ENCODE measurements at regions not wholly inside any gene's neighbourhood (a gene's known extent, or its start where the extent isn't known, plus 50 kb on each side); places are given as distances from the start of the nearest gene placed in this dataset.

- H3K4me3 ChIP-seq (ENCODE audit: insufficient read depth in 1 of 2, low read depth in 1 of 2, low read length in 2 of 2): no peak overlapping the region
- H2AK5ac ChIP-seq (ENCODE audit: low read length, severe bottlenecking): no peak overlapping the region
- no peak overlapping the region for H2BK5ac ChIP-seq (ENCODE audit: low read depth, low read length, poor library complexity, severe bottlenecking)
- H3K4me1 ChIP-seq (ENCODE audit: control insufficient read depth, insufficient read depth, low read depth, low read length): peaks cover 2% of the 10 kb centered on the region
- H3K27me3 ChIP-seq (ENCODE audit: control insufficient read depth in 1 of 2, insufficient read depth in 1 of 2, low read length in 2 of 2): no peaks in the 10 kb centered on the region
- H3K23ac ChIP-seq (ENCODE audit: low read length in 2 of 2): no peak overlapping the region
- H3K79me1 ChIP-seq (replicated peaks; ENCODE audit: low read length, poor library complexity, severe bottlenecking): no peaks in the 10 kb centered on the region
- no peaks in the 10 kb centered on the region for H3K36me3 ChIP-seq (ENCODE audit: control insufficient read depth in 1 of 2, insufficient read depth in 2 of 2, low read depth in 1 of 2, low read length in 2 of 2)
- WGBS: no CpG with 5 or more reads among the region's 2 CpGs
- no peak overlapping the region for H2BK12ac ChIP-seq (ENCODE audit: low read length in 2 of 2)
- H3K9ac ChIP-seq (ENCODE audit: low read length): no peak overlapping the region
- H4K8ac ChIP-seq (ENCODE audit: low read length): no peak overlapping the region
- H4K91ac ChIP-seq (ENCODE audit: low read length): no peak overlapping the region
- no peak for DNase-seq
- H3K18ac ChIP-seq (ENCODE audit: low read depth in 1 of 2, low read length in 2 of 2): no peak overlapping the region
- peaks cover 4% of the 10 kb centered on the region for H3K9me3 ChIP-seq (ENCODE audit: control insufficient read depth, low read length)
- H2AFZ ChIP-seq (ENCODE audit: low read depth, low read length): no peak overlapping the region
- no peak overlapping the region for H3K27ac ChIP-seq (ENCODE audit: low read length, poor library complexity, severe bottlenecking)
- H3K4ac ChIP-seq (ENCODE audit: low read depth in 1 of 2, low read length in 2 of 2): no peak overlapping the region
- no peak overlapping the region for H3K14ac ChIP-seq (ENCODE audit: low read length in 2 of 2)
- no peak overlapping the region for H3K4me2 ChIP-seq (ENCODE audit: low read length, poor library complexity, severe bottlenecking)
- H2BK15ac ChIP-seq (ENCODE audit: low read depth, poor library complexity, severe bottlenecking): no peak overlapping the region
- no peak overlapping the region for H2BK120ac ChIP-seq (ENCODE audit: low read depth, low read length)
Measured at GRCh38 chr21:20641241-20641640, 357.0 kb upstream of the NCAM2 start.

GRCh38 chr21:20642681-20643080, 355.5 kb upstream of the NCAM2 start:
- no peak for DNase-seq
- Histone ChIP-seq H3K9me3 (ENCODE audit: control insufficient read depth, low read length) (peaks cover 4% of the 10 kb centered on the region), H2BK12ac (ENCODE audit: low read length in 2 of 2) (no peak overlapping the region), H4K8ac (ENCODE audit: low read length) (no peak overlapping the region), H3K27me3 (ENCODE audit: control insufficient read depth in 1 of 2, insufficient read depth in 1 of 2, low read length in 2 of 2) (no peaks in the 10 kb centered on the region), H2BK120ac (ENCODE audit: low read depth, low read length) (no peak overlapping the region), H3K9ac (ENCODE audit: low read length) (no peak overlapping the region), H3K4ac (ENCODE audit: low read depth in 1 of 2, low read length in 2 of 2) (no peak overlapping the region), H2BK15ac (ENCODE audit: low read depth, poor library complexity, severe bottlenecking) (no peak overlapping the region), H3K4me1 (ENCODE audit: control insufficient read depth, insufficient read depth, low read depth, low read length) (peaks cover 4% of the 10 kb centered on the region), H3K27ac (ENCODE audit: low read length, poor library complexity, severe bottlenecking) (no peak overlapping the region), H3K14ac (ENCODE audit: low read length in 2 of 2) (no peak overlapping the region), H3K18ac (ENCODE audit: low read depth in 1 of 2, low read length in 2 of 2) (no peak overlapping the region), H2AK5ac (ENCODE audit: low read length, severe bottlenecking) (no peak overlapping the region), H2BK5ac (ENCODE audit: low read depth, low read length, poor library complexity, severe bottlenecking) (no peak overlapping the region), H4K91ac (ENCODE audit: low read length) (no peak overlapping the region), H2AFZ (ENCODE audit: low read depth, low read length) (no peak overlapping the region), H3K36me3 (ENCODE audit: control insufficient read depth in 1 of 2, insufficient read depth in 2 of 2, low read depth in 1 of 2, low read length in 2 of 2) (no peaks in the 10 kb centered on the region), H3K4me2 (ENCODE audit: low read length, poor library complexity, severe bottlenecking) (no peak overlapping the region), H3K4me3 (ENCODE audit: insufficient read depth in 1 of 2, low read depth in 1 of 2, low read length in 2 of 2) (no peak overlapping the region), H3K23ac (ENCODE audit: low read length in 2 of 2) (no peak overlapping the region), H3K79me1 (replicated peaks; ENCODE audit: low read length, poor library complexity, severe bottlenecking) (no peaks in the 10 kb centered on the region)
- WGBS: 78% methylated on average over 5 of the region's 5 CpGs

DNA sequence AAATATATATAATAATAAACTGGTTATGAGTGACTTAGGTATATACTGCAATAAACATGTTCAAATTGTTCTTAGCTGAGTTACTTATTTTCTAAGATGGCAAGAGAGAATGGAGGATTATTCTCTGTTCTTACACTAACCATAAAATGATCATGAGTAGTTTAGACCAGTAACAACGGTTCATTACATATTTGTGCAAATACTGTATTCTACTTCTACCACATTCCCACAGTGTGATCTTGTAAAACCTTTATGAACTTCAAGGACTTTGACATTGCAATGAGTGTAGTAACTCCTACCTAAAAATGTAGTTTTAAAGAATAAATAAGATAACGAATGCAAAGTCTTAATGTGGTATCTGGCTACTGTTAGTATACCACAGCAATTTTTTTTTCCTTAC, 353.7 kb upstream of the NCAM2 start:
- no peak overlapping the region for H3K14ac ChIP-seq (ENCODE audit: low read length in 2 of 2)
- H3K4me3 ChIP-seq (ENCODE audit: insufficient read depth in 1 of 2, low read depth in 1 of 2, low read length in 2 of 2): no peak overlapping the region
- no peak overlapping the region for H2BK5ac ChIP-seq (ENCODE audit: low read depth, low read length, poor library complexity, severe bottlenecking)
- H4K91ac ChIP-seq (ENCODE audit: low read length): no peak overlapping the region
- no peak overlapping the region for H3K4ac ChIP-seq (ENCODE audit: low read depth in 1 of 2, low read length in 2 of 2)
- no peak overlapping the region for H2AFZ ChIP-seq (ENCODE audit: low read depth, low read length)
- no peak overlapping the region for H3K4me2 ChIP-seq (ENCODE audit: low read length, poor library complexity, severe bottlenecking)
- no peak overlapping the region for H4K8ac ChIP-seq (ENCODE audit: low read length)
- DNase-seq: no peak
- no peak overlapping the region for H3K27ac ChIP-seq (ENCODE audit: low read length, poor library complexity, severe bottlenecking)
- H2BK120ac ChIP-seq (ENCODE audit: low read depth, low read length): no peak overlapping the region
- no peak overlapping the region for H2AK5ac ChIP-seq (ENCODE audit: low read length, severe bottlenecking)
- no peak overlapping the region for H2BK12ac ChIP-seq (ENCODE audit: low read length in 2 of 2)
- H3K4me1 ChIP-seq (ENCODE audit: control insufficient read depth, insufficient read depth, low read depth, low read length): peaks cover 4% of the 10 kb centered on the region
- no CpG with 5 or more reads among the region's 2 CpGs for WGBS
- no peak overlapping the region for H2BK15ac ChIP-seq (ENCODE audit: low read depth, poor library complexity, severe bottlenecking)
- no peak overlapping the region for H3K9ac ChIP-seq (ENCODE audit: low read length)
- H3K18ac ChIP-seq (ENCODE audit: low read depth in 1 of 2, low read length in 2 of 2): no peak overlapping the region
- no peaks in the 10 kb centered on the region for H3K27me3 ChIP-seq (ENCODE audit: control insufficient read depth in 1 of 2, insufficient read depth in 1 of 2, low read length in 2 of 2)
- H3K36me3 ChIP-seq (ENCODE audit: control insufficient read depth in 1 of 2, insufficient read depth in 2 of 2, low read depth in 1 of 2, low read length in 2 of 2): no peaks in the 10 kb centered on the region
- no peak overlapping the region for H3K23ac ChIP-seq (ENCODE audit: low read length in 2 of 2)
- peaks cover 4% of the 10 kb centered on the region for H3K9me3 ChIP-seq (ENCODE audit: control insufficient read depth, low read length)
- H3K79me1 ChIP-seq (replicated peaks; ENCODE audit: low read length, poor library complexity, severe bottlenecking): no peaks in the 10 kb centered on the region

DNA sequence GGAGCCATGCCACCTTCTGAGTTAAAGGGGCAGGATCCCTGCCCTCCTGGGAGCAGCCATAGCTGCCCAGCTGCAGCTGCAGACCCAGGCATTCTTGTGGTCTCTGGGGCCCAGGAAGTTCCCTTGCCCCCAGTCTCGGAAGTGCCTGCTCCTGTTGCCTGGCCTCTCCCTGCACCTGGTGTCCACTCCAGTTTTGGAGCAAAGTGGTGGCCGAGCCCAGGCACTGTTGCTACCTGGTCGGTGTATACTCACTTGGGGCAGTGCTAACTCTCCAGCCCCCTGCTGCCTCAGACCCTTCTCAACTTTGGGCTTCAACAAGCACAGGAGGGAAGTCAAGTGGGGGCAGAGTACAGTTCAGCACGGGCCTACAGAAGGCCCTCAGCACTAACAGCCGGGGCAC, 352.9 kb upstream of the NCAM2 start:
- Histone ChIP-seq H4K91ac (ENCODE audit: low read length) (no peak overlapping the region), H2BK15ac (ENCODE audit: low read depth, poor library complexity, severe bottlenecking) (no peak overlapping the region), H3K14ac (ENCODE audit: low read length in 2 of 2) (no peak overlapping the region), H3K4ac (ENCODE audit: low read depth in 1 of 2, low read length in 2 of 2) (no peak overlapping the region), H3K23ac (ENCODE audit: low read length in 2 of 2) (no peak overlapping the region), H3K9ac (ENCODE audit: low read length) (no peak overlapping the region), H3K9me3 (ENCODE audit: control insufficient read depth, low read length) (peaks cover 4% of the 10 kb centered on the region), H3K36me3 (ENCODE audit: control insufficient read depth in 1 of 2, insufficient read depth in 2 of 2, low read depth in 1 of 2, low read length in 2 of 2) (no peaks in the 10 kb centered on the region), H2BK120ac (ENCODE audit: low read depth, low read length) (no peak overlapping the region), H3K18ac (ENCODE audit: low read depth in 1 of 2, low read length in 2 of 2) (no peak overlapping the region), H3K4me1 (ENCODE audit: control insufficient read depth, insufficient read depth, low read depth, low read length) (peaks cover 4% of the 10 kb centered on the region), H2AK5ac (ENCODE audit: low read length, severe bottlenecking) (no peak overlapping the region), H3K27me3 (ENCODE audit: control insufficient read depth in 1 of 2, insufficient read depth in 1 of 2, low read length in 2 of 2) (no peaks in the 10 kb centered on the region), H3K79me1 (replicated peaks; ENCODE audit: low read length, poor library complexity, severe bottlenecking) (no peaks in the 10 kb centered on the region), H3K27ac (ENCODE audit: low read length, poor library complexity, severe bottlenecking) (no peak overlapping the region), H2AFZ (ENCODE audit: low read depth, low read length) (no peak overlapping the region), H4K8ac (ENCODE audit: low read length) (no peak overlapping the region), H2BK12ac (ENCODE audit: low read length in 2 of 2) (no peak overlapping the region), H3K4me3 (ENCODE audit: insufficient read depth in 1 of 2, low read depth in 1 of 2, low read length in 2 of 2) (no peak overlapping the region), H2BK5ac (ENCODE audit: low read depth, low read length, poor library complexity, severe bottlenecking) (no peak overlapping the region), H3K4me2 (ENCODE audit: low read length, poor library complexity, severe bottlenecking) (no peak overlapping the region)
- no peak for DNase-seq
- WGBS: 80% methylated on average over 5 of the region's 5 CpGs

All from mesenchymal stem cell (in vitro differentiated cells and primary cell).